ENCODE measurements at regions not wholly inside any gene's neighbourhood (a gene's known extent, or its start where the extent isn't known, plus 50 kb on each side); places are given as distances from the start of the nearest gene placed in this dataset.

DNA sequence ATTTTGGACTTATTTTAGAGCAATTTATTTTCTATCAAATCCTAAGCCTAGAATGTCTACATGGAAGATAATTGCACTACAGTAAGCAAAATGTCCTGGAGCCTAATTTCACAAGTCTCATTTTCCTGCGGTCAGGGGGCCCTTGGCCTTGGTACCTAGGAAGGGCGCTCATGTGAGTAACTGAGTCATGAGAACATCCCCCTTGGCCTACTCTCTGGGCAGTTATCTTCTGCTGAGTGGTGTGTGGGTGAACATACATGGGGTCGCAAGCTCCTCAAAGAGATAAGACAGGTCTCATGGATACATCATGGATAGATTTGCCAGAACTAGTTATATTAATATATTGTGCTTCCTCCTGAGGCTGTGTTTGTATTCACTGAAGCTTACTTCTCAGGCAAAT lies 211.2 kb upstream of the MARCKS start:
- no peak for DNase-seq (ENCODE audit: low read depth in 3 of 3, low spot score in 1 of 3)

DNA sequence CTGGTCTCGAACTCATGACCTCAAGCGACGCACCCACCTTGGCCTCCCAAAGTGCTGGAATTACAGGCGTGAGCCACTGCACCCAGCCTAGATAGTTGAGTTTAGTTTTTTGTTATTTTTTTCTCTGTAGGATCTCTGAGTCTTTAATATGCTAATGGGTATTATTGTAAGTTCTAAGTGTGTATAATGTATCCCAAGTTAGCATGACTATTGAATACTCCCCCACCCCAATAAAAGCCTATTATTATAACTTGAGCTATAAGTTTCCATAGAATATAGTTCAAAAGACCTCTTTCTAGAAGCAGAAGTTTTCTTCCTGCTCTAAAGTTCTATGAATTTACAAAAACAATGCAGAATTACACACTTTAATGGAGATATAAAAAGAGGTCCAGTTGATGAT lies 210.4 kb upstream of the MARCKS start:
- no peak for DNase-seq (ENCODE audit: low read depth in 3 of 3, low spot score in 1 of 3)

DNA sequence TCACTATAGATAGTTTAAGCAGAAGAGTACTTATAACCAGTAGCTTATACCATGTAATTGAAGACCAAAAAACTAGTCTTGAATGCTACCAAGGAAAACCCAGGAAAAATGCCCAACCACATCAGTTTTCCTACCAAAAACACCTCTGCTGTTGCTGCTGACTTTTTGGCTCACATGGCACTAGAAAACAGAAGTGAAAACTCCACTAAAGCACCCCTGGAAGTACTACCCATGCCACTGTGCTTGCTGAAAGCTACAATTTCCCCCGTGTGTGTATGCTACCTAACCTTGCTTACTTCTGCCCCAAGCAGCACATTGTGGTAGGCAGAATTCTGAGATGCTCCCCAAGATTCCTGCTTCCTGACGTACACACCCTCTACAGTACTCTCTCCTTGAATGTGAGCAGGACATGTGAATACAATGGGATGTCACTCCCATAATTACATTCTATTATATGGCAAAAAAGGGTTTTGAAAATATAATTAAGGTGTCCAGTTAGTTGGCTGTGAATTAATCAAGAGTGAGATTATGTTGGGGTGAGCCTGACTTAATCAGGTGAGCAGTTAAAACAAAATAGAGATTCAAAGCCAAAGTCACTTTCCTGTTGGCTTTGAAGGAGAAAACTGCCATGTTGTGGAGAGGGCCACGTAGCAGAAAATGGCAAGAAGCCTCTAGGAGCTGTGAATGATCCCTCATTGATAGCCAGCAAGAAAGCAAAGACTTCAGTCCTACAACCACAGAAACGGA lies 209.8 kb upstream of the MARCKS start:
- DNase-seq (ENCODE audit: low read depth in 3 of 3, low spot score in 1 of 3): no peak

DNA sequence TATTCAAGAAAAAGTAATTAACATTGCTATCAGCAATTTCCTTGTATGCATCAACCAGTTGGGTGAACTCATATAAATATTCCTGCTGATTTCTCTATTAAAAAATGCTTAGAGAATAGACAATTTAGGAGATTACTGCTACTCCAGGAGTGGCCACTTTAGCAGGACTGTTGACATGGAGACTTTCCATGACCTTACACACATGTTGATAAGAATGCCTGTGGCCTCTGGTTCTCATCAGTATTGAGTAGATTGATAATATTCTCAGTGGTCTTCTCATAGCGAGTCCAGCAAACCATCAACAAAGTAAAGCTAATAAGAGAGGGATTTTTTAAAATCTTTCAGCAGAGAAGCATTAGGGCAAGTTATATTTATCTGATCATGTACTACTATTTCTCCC lies 208.4 kb upstream of the MARCKS start:
- DNase-seq (ENCODE audit: low read depth in 3 of 3, low spot score in 1 of 3): no peak

DNA sequence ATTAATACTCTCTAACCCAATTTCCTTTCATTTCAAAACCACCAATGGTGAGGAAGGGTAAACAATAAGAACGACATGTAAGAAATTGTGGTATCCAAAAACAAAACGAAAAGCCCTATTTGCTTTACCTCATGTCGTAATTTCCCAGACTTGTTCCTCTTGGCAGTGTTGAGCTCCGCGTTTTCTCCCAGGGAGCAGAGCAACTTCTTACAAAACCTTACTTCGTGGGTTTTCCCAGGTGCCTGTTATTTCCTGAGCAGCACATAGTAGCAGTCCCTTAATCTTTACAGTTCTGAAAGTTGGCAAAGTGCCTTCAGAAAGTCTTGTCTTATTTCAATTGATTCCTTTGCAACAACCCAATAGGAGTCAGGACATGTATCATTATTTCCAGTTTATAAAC lies 207.9 kb upstream of the MARCKS start:
- DNase-seq (ENCODE audit: low read depth in 3 of 3, low spot score in 1 of 3): no peak

DNA sequence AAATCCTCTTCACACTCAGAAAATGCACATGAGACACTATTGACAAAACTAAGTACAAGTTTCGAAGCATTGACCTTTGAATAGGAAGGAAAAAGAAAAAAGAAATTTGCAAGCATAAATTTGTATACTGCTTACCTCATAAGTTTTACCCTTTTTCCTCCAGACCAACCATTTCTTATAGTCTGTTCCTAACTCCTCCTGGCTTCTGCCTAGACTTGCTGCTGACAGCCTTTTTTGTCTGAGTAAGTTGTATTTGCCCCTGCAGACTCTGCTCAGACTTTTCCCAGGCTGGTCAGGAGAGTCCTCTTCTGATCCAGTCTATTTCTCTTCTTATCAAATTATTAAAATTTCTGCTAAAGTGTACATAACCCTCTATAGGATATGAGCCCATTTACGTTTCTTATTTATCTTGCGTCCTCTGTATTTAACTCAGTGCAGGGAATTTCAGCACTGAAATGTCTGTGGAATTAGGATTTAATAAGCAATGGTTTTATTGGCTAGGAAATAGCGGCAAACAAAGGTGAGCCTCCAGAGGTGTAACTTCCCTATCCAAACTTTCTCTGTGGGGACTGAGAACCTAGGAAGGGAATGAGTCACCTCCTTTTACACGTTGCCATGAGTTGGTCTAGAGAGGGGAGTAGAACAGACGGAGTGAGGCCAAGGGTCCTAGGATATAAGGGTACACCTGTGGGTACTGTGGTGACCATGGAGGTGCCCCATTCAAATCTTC lies 207.1 kb upstream of the MARCKS start:
- no peak for DNase-seq (ENCODE audit: low read depth in 3 of 3, low spot score in 1 of 3)

DNA sequence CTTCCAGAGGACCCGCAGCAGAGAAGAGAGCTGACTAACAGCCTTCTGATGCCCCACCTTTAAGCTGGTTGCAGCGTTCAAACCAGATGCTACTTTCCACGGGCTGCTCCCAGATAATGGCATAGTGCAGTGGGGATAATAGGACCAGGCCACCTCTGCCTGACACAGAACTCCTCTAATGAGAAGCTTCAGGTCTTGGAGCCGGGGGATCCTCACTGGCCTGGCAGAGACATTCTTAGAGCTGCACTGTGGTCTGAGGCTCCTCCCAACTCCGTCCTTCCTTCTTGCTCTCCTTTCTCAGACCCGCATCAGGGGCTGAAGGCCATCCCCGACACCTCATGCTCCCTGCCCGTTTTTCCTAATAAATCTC lies 206.6 kb upstream of the MARCKS start:
- DNase-seq (ENCODE audit: low read depth in 3 of 3, low spot score in 1 of 3): no peak

DNA sequence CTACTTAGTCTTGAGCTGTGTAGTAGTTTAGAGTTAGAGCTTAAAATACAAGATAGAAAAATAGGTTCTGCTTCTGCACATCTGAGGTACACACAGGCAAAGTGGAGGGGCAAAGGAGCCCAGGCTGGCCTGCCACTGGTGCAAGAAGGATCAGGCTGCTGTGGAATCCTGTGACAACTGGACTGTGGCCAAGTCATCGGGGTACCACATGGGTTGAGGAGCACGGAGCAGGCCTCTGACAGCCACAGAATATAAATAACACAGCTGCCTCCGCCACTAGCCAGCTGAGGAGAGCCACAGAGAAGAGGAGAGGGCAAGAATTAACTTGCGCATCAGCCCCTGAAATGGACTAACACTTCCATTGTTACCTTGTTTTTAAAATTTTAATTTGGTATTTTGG lies 206.0 kb upstream of the MARCKS start:
- no peak for DNase-seq (ENCODE audit: low read depth in 3 of 3, low spot score in 1 of 3)

DNA sequence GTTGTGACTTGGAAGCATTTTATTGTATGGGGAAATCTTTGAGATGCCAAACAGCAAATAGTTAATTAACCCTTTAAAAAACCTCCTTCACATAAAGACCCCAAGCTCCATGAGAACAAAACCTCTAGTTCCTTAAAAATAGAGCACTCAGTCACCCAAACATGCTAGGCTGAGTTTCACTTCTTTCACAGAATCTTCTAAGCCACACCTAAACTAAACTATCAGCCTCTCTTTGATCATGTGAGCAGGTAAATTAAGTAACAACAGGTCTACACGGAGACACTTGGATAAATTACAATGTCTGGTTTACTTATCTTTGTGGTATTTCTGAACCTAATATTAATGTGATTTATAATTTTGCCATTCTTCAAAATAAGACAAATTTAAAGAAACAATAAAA lies 205.2 kb upstream of the MARCKS start:
- no peak for DNase-seq (ENCODE audit: low read depth in 3 of 3, low spot score in 1 of 3)

DNA sequence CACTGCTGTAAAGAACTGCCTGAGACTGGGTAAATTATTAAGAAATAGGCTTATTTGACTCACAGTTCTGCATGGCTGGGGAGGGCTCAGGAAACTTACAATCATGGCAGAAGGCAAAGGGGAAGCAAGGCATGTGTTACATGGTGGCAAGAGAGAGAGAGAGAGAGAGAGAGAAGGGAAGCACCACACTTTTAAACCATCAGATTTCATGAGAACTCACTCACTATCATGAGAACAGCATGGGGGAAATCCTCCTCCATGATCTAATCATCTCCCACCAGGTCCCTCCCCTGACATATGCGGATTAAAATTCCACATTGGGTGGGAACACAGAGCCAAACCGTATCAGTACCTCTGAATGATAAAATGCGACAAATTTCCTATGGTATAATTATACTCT lies 203.9 kb upstream of the MARCKS start:
- no peak for DNase-seq (ENCODE audit: low read depth in 3 of 3, low spot score in 1 of 3)

DNA sequence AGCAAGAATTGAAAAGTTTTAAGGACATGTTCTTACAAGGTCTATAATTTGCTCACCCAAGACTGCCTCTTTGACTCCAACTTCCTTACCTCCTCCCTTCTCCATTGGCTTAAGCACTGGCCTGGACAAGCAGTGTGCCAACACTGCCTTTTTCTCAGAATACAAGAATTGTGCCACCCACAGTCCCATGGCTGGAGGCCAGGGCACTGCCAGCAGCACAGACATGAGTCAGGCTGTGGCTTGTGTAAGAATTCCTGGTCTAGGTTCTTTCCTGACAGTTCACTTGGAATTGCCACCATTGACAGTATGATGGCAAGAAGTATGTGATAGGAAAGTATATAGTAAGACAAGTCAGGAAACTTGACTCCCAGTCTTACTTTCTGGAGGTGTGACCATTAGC lies 202.7 kb upstream of the MARCKS start:
- DNase-seq (ENCODE audit: low read depth in 3 of 3, low spot score in 1 of 3): no peak

DNA sequence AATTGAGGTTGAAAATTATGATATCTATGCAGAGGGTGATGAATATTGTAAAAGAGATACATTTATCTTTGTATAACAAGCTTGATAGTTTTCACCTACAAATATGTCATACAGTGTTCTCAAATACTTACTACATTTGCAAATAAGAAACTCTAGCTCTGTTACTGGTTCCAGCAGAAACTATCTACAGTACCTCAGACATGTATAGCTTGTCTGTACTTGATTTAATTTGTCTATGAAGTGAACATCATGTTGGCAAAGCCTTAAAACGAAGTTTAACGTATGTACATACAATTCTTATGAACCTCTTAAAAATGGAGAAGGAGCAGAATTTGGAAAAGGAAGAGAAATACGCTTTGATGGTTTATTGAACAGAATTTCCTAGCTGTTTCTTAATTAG lies 201.4 kb upstream of the MARCKS start:
- no peak for DNase-seq (ENCODE audit: low read depth in 3 of 3, low spot score in 1 of 3)

DNA sequence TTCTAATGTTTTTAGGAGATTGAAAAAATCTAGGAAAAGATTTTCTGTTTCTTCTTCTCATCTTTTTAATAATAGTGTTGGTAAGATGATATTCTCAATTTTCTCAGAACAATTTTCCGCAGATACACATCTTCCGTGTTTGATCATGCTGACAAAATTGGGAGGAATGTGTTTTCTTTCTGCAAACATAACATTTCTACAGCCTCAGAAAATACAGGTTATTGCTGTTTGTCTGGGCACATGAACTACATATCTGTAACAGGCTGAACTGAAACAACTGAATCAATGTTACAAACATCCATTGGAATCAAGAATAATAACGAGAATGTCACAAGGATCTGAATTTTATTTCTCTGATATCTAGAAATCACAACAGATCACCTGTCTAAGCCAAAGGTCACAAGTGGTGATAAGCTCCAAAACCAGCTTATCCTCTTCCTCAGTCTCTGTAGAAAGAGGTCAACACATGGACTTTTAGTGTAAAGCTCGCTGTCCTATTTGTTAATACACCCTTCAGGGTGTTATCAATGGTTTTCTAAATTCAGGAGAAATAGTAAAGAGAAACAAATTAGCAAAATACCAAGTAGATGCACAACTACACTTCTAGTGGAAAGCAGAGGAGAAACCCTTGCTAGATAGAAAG lies 197.3 kb upstream of the MARCKS start:
- no peak for DNase-seq (ENCODE audit: low read depth in 3 of 3, low spot score in 1 of 3)

DNA sequence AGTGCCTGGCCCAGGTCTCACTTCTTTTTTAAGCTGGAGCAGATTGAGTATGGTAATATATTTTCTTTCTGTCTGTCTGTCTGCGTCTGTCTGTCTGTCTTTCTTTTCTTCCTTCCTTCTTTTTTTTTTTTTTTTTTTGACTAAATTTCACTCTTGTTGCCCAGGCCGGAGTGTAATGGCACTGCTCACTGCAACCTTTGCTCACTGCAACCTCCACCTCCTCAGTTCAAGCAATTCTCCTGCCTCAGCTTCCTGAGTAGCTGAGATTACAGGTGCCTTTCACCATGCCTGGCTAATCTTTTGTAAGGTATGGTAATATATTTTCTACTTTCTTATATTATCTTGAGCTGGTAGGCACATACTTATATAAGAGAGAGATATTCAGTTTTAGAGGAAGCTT lies 196.3 kb upstream of the MARCKS start:
- no peak for DNase-seq (ENCODE audit: low read depth in 3 of 3, low spot score in 1 of 3)

DNA sequence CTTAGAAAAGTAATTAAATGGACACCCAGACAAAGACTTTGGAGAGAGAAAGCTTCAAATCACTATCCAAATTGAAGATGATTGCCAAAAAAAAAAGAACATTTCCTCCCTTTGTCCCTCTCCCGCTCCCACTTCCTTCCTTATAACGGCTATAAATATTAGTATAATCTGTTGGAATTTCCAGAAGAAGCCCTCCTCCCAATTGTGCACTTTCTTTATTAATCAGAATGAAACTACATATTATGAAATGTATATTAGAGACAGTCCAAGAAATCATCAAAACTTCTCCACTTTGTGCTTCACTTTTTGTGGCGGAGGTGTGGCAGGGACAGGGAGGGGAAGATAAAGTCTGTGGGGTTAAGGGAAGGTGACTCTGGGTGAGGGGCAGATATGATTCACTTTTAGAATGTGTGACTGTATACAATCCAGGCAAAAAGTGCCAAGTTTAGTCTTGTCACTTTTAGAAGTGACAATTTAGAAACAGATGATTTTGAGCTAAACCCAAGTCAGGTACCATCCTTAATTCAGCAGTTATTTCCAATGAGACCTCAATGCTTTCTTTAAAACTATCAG lies 195.0 kb upstream of the MARCKS start:
- no peak for DNase-seq (ENCODE audit: low read depth in 3 of 3, low spot score in 1 of 3)

DNA sequence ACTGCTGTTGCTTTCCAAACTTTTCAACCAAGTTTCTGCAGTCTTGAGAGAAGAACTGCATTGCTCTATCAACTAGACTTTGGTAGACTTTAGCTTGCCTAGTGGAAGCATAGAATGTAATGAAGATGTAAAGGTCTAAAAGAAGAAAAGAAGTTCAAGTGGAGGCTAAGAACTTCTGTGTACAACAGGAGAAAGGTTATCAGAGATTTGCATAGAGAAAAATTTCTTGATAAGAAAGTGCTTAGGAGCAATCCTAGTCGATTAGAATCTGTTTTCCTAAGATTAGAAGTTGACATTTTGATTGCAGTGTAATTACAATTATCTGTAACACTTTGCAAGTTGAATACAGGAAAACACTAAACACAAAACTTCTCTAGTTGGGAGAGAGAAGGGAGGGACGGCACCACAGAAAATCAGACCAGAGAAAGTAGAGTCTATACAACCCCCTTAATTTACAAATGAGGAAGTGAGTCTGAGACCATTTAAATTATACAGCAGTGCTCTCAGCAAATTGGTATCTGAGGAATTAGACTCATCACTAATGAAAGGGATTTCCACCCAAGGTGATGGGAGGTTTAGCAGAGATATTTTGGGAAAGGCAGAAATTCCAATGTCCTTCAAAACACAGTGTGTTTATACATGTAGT lies 194.3 kb upstream of the MARCKS start:
- DNase-seq (ENCODE audit: low read depth in 3 of 3, low spot score in 1 of 3): no peak

DNA sequence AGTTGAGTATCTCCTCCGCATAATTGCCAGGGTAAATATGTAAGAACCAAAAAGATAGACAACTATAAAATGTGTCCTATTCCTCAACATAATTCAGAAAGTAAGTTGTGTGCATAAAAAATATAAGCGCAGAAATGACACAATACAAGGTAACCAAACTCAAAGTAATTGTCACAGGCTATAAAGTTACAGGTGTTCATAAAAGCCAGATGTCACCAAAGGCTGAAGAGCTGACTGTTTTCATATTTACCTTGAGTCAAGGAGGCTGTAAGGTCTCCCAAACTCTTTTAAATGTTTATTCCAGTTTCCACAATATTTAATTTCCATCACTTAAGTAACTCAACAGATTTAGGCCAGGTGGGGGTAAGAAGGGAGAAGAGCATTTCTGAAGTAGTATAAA lies 192.2 kb upstream of the MARCKS start:
- no peak for DNase-seq (ENCODE audit: low read depth in 3 of 3, low spot score in 1 of 3)

DNA sequence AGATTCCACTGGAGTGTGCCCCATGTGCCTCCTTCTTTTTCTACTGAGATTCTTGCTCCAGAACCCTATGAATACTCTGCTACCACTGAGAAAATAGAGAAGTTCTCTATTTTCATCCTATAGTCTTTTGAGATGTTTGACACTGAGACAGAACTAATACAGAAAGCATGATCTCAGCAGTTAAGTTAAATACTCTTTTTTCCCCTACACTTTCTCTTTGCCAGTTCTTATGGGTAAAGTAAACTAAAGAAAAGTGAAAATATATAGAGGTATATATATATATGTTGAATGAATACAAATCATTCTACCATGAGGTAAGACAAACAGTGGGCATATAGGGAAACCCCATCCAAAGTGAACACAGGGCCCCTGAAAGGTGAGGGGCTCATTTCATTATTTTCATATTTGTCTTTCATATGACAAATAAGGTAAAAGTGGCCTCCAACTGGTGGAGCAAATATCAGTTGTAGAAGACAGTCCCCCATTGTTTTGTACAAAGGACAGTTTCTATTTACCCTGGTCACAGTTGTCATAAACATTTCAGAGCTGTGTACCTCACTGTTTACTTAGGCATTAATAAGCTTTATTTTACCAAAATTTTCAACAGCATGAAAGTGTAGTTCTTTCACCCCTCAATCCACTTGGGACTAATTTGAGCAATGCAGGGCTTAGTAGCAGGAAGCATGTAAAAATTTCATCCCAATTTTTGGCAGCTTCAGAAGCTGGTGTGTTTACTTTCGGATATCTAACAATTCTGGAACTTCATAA lies 188.3 kb upstream of the MARCKS start:
- DNase-seq (ENCODE audit: low read depth in 3 of 3, low spot score in 1 of 3): no peak

DNA sequence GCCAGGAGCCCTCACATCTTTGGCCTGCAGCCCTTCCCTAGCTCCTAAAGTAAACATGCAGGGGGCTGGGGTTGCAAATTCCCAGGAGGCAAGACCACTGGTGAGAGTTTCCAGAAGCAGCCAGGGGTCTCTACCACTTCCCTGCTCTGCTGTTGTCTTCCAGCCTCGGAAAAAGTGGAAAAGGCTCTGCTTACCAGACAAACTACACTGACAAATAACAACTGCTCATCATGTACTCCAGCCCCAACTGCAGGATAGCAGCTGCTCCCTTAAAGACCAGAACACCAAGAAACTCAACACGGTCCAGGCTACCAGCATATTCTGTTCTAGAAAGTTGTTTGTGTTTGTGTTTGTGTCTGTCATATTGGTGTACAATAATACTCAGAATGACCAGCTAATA lies 187.5 kb upstream of the MARCKS start:
- DNase-seq (ENCODE audit: low read depth in 3 of 3, low spot score in 1 of 3): no peak

DNA sequence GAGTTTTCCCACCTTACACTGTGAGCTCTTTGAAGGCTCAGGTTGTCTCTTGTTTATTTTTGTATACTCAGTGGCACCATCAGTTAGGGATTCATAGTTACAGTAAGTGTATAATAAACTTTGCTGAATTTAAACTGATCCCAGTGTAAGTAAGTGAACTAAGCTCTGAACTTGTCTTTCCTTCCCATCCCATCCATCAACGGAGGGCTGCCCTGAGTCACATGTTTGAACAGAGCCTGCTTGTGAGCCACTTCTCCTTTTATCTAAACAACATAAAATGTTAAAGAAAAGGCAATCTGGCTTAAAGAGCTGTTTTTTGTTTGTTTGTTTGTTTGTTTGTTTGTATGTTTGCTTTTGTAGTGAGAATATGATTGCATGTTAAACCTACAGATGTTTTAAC lies 185.7 kb upstream of the MARCKS start:
- DNase-seq (ENCODE audit: low read depth in 3 of 3, low spot score in 1 of 3): no peak
